Glutamatergic neuron (in vitro differentiated cells): ENCODE measurements at regions not wholly inside any gene's neighbourhood (a gene's known extent, or its start where the extent isn't known, plus 50 kb on each side); places are given as distances from the start of the nearest gene placed in this dataset.

Experiments
- DNase-seq: peaks from one replicate; pipeline ENCODE4 v3.0.0; 2022
- H3K27ac Mint-ChIP-seq: one replicate; pipeline ENCODE4 v1.8.0; 2020; ENCODE audit warnings: mild to moderate bottlenecking, mixed read lengths, inconsistent platforms; ENCODE audit not compliant: unreplicated experiment
- H3K27me3 Mint-ChIP-seq: one replicate; pipeline ENCODE4 v1.8.0; 2020; ENCODE audit warnings: mild to moderate bottlenecking, moderate library complexity, mixed read lengths, inconsistent platforms; ENCODE audit not compliant: unreplicated experiment
- H3K36me3 Mint-ChIP-seq: one replicate; pipeline ENCODE4 v1.8.0; 2020; ENCODE audit warnings: mild to moderate bottlenecking, mixed read lengths, inconsistent platforms; ENCODE audit not compliant: unreplicated experiment
- H3K4me1 Mint-ChIP-seq: one replicate; pipeline ENCODE4 v1.8.0; 2020; ENCODE audit warnings: mild to moderate bottlenecking, low read depth, mixed read lengths, inconsistent platforms; ENCODE audit not compliant: unreplicated experiment
- H3K4me3 Mint-ChIP-seq: one replicate; pipeline ENCODE4 v1.8.0; 2020; ENCODE audit warnings: mild to moderate bottlenecking, mixed read lengths, inconsistent platforms; ENCODE audit not compliant: unreplicated experiment
- H3K9me3 Mint-ChIP-seq: one replicate; pipeline ENCODE4 v1.8.0; 2020; ENCODE audit warnings: mild to moderate bottlenecking, moderate library complexity, mixed read lengths, inconsistent platforms; ENCODE audit not compliant: unreplicated experiment
- TF ChIP-seq, protein P1 (sequence below): fragments of 200-600 bp; sonication (generic); IDR thresholded peaks from one replicate; pipeline ENCODE4 v1.5.0; 2021; ENCODE audit not compliant: partially characterized antibody, unreplicated experiment

DNA sequence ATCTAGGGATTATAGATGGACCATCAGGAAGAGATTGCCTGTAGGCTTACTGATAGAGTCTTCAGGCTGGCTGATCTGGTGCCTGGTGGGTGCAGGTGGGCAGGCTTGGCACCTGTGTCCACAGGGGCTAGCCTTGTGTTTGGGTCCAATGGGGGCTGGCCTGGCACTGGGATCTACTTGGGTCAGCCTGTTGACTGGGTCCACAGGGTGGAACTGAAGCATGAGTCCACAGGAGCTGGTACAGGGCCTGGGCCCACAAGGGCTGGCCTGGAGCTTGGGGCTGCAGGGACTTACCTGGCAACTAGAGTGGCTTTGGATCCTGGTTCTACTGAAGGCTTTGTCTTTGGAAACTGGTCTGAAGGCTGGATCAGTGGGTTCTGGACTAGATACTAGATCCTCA lies 1217.7 kb downstream of the CDH11 start:
- no peak overlapping the region for H3K27ac Mint-ChIP-seq
- H3K9me3 Mint-ChIP-seq, result peaks cover 2% of the 10 kb centered on the region
- no peak for DNase-seq
- no peak overlapping the region for H3K4me3 Mint-ChIP-seq
- no peaks in the 10 kb centered on the region for H3K4me1 Mint-ChIP-seq
- TF ChIP-seq, protein P1, sequence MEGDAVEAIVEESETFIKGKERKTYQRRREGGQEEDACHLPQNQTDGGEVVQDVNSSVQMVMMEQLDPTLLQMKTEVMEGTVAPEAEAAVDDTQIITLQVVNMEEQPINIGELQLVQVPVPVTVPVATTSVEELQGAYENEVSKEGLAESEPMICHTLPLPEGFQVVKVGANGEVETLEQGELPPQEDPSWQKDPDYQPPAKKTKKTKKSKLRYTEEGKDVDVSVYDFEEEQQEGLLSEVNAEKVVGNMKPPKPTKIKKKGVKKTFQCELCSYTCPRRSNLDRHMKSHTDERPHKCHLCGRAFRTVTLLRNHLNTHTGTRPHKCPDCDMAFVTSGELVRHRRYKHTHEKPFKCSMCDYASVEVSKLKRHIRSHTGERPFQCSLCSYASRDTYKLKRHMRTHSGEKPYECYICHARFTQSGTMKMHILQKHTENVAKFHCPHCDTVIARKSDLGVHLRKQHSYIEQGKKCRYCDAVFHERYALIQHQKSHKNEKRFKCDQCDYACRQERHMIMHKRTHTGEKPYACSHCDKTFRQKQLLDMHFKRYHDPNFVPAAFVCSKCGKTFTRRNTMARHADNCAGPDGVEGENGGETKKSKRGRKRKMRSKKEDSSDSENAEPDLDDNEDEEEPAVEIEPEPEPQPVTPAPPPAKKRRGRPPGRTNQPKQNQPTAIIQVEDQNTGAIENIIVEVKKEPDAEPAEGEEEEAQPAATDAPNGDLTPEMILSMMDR, result no peak
- no peaks in the 10 kb centered on the region for H3K27me3 Mint-ChIP-seq
- no peaks in the 10 kb centered on the region for H3K36me3 Mint-ChIP-seq

DNA sequence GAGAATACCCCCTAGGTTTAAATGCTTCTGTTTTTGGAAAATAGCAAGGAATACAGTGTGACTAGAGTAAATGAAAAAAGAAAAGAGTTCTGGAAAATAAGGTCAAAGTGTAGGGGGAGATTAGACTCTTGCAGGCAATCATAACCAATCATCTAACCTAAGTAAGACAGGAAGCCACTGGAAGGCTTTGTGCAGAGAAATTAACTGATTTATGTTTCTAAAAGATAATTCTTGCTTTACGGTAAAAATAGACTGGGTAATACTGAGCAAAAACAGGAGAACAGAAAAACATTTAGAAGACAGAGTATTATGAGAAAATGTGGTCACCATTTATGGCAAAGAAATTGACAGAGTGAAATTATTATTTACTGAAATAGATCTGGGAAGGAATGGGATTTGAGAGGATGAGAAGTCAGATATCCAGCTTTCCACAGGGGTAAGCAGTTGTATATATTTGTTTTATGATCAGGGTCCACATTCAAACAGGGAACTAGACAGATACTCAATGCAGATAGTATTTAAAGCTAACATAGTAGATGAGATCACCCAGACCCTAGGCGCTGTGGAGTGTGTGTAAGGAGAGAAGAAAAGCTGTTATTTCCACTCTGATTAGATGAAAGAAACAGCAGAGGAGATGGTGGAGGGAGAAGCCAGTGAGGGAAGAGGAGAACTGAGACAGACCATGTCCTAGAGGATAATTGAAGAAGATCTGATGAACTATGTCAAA lies 1225.3 kb downstream of the CDH11 start:
- TF ChIP-seq, protein P1, result no peak
- no peaks in the 10 kb centered on the region for H3K36me3 Mint-ChIP-seq
- H3K27me3 Mint-ChIP-seq, result no peaks in the 10 kb centered on the region
- H3K4me3 Mint-ChIP-seq, result no peak overlapping the region
- no peak for DNase-seq
- H3K4me1 Mint-ChIP-seq, result no peaks in the 10 kb centered on the region
- H3K27ac Mint-ChIP-seq, result no peak overlapping the region
- H3K9me3 Mint-ChIP-seq, result no peaks in the 10 kb centered on the region

DNA sequence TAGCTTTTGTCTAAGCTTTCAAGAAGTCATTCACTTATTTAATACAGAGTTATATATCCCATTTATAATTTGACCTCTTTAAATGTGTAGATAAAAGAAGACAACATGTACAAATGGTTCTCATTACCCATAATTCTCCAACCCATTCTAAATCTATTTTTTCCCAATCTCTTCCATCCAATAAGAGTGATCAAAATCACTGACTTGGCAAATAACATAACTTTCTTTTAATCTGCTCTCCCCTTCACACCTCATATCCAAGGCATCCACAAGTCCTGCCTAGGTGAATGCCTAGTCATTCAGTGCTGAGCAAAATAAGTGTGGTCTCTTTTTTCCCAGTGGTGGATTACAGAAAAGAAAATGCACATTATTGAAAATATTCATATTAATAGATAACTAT lies 1231.1 kb downstream of the CDH11 start:
- H3K4me1 Mint-ChIP-seq, result no peaks in the 10 kb centered on the region
- no peak for DNase-seq
- H3K4me3 Mint-ChIP-seq, result no peak overlapping the region
- H3K27ac Mint-ChIP-seq, result no peak overlapping the region
- H3K36me3 Mint-ChIP-seq, result no peaks in the 10 kb centered on the region
- TF ChIP-seq, protein P1, result no peak
- no peaks in the 10 kb centered on the region for H3K27me3 Mint-ChIP-seq
- H3K9me3 Mint-ChIP-seq, result no peaks in the 10 kb centered on the region

DNA sequence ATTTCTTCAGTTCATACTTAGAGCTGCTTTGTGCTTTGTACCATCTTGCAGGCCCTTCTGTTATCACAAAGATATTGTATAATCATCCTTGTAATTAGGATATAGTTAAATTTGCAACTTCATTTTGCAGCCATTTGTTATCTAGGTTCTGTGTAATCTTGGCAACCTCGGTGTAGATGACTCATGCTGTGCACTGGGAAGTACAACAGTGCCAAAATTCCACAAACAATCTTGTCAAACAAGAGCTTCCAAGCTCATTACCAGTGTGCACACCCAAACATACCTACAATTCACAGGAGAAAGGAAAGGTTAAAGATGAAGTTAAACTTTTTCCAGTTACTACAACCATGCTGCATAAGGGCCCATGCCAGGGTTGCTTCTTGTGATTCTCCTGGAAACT lies 1231.8 kb downstream of the CDH11 start:
- no peaks in the 10 kb centered on the region for H3K27me3 Mint-ChIP-seq
- no peak overlapping the region for H3K27ac Mint-ChIP-seq
- TF ChIP-seq, protein P1, result no peak

DNA sequence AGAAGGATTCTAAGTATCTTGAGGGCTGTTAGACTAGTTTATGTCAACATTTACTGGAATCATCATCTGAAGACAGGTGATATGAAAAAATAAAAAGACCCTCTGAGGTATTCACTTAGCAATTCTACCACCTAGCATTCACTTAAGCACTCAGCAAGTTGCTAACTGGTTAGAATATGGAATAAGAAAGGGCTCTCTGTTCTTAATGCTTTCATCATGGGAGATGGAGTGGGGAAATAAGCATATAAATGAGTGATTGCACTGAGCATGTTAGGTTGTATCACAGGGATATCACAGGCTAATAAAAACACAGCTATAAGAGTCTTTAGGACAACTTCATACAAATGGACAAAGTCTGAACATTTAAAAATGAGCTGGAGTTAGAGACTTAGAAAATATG lies 1238.8 kb downstream of the CDH11 start:
- DNase-seq, result no peak
- TF ChIP-seq, protein P1, result no peak
- Mint-ChIP-seq H3K27ac (no peak overlapping the region), H3K4me3 (no peak overlapping the region), H3K27me3 (peaks cover 3% of the 10 kb centered on the region), H3K36me3 (no peaks in the 10 kb centered on the region), H3K4me1 (peaks cover 6% of the 10 kb centered on the region), H3K9me3 (peaks cover 3% of the 10 kb centered on the region)

More for the DNA sequence above, 1231.8 kb downstream of the CDH11 start:
- DNase-seq, result no peak
- Mint-ChIP-seq H3K4me3 (no peak overlapping the region), H3K9me3 (no peaks in the 10 kb centered on the region), H3K4me1 (no peaks in the 10 kb centered on the region), H3K36me3 (no peaks in the 10 kb centered on the region)
